Erythroblast (primary cell): ENCODE measurements at regions not wholly inside any gene's neighbourhood (a gene's known extent, or its start where the extent isn't known, plus 50 kb on each side); places are given as distances from the start of the nearest gene placed in this dataset.

Source experiments
- GATA1 ChIP-seq: IDR thresholded peaks from 2 replicates; pipeline ENCODE4 v1.6.1; 2011; ENCODE audit warnings: low read depth, mild to moderate bottlenecking, control low read depth, low read length, moderate library complexity
- POLR2A ChIP-seq: IDR thresholded peaks from 2 replicates; pipeline ENCODE4 v1.6.1; 2011; ENCODE audit warnings: mild to moderate bottlenecking, low read length

- TF ChIP-seq POLR2A (no peak), GATA1 (no peak)
Observed at GRCh38 chr9:109556061-109556460, 58.0 kb upstream of the PTPN3 start.
